HL-60 (cell line): ENCODE measurements at regions not wholly inside any gene's neighbourhood (a gene's known extent, or its start where the extent isn't known, plus 50 kb on each side); places are given as distances from the start of the nearest gene placed in this dataset.

Experiments used
- DNase-seq, 2 experiments: peaks; one replicate each; pipeline ENCODE4 v3.0.0-alpha.2; 2010 to 2020; ENCODE audit warnings: low read depth in 1 of 2, low spot score in 1 of 2
- H3K27ac ChIP-seq: fragments of 250-450 bp; sonication (Bioruptor Pico); replicated peaks from 2 replicates; pipeline ENCODE4 v1.5.1; 2020; ENCODE audit warnings: mild to moderate bottlenecking, moderate library complexity
- H3K27me3 ChIP-seq: fragments of 250-450 bp; sonication (Bioruptor Pico); 2 replicates; pipeline ENCODE4 v1.5.1; 2021; ENCODE audit warnings: mild to moderate bottlenecking, moderate library complexity; ENCODE audit not compliant: insufficient read depth, poor library complexity, severe bottlenecking
- H3K4me3 ChIP-seq: replicated peaks from 2 replicates; pipeline ENCODE4 v1.5.1; 2011; ENCODE audit warnings: mild to moderate bottlenecking, control low read depth, low read length; ENCODE audit not compliant: insufficient read depth
- CTCF ChIP-seq: IDR thresholded peaks from one replicate; pipeline ENCODE4 v1.5.1; 2011; ENCODE audit warnings: low read length, control low read depth, inconsistent platforms; ENCODE audit not compliant: insufficient read depth
- GABPA ChIP-seq: IDR thresholded peaks from 2 replicates; pipeline ENCODE4 v1.6.1; 2012; ENCODE audit warnings: low read depth
- POLR2AphosphoS5 ChIP-seq: IDR thresholded peaks from 2 replicates; pipeline ENCODE4 v1.6.1; 2012; ENCODE audit warnings: low read depth
- REST ChIP-seq: IDR thresholded peaks from 2 replicates; pipeline ENCODE4 v1.6.1; 2012; ENCODE audit warnings: low read depth; ENCODE audit not compliant: insufficient replicate concordance
- SPI1 ChIP-seq: IDR thresholded peaks from 2 replicates; pipeline ENCODE4 v1.6.1; 2012; ENCODE audit warnings: low read depth, mild to moderate bottlenecking, borderline replicate concordance

- Histone ChIP-seq H3K27ac (no peak overlapping the region), H3K27me3 (no peaks in the 10 kb centered on the region), H3K4me3 (no peak overlapping the region)
- no peak for DNase-seq
- TF ChIP-seq CTCF (no peak), REST (no peak), POLR2AphosphoS5 (no peak), SPI1 (no peak)
Observed at GRCh38 chr10:58903071-58903470, 273.4 kb upstream of the PHYHIPL start.

- Histone ChIP-seq H3K27me3 (no peaks in the 10 kb centered on the region), H3K27ac (no peak overlapping the region), H3K4me3 (no peak overlapping the region)
- no peak for TF ChIP-seq GABPA
- no peak for TF ChIP-seq REST
- TF ChIP-seq SPI1: no peak
- no peak for TF ChIP-seq CTCF
- TF ChIP-seq POLR2AphosphoS5: no peak
- no peak for DNase-seq
Observed at GRCh38 chr10:58909881-58910280, 266.6 kb upstream of the PHYHIPL start.

- TF ChIP-seq REST: no peak
- TF ChIP-seq CTCF: no peak
- no peak for TF ChIP-seq POLR2AphosphoS5
- TF ChIP-seq GABPA: no peak
- no peak for TF ChIP-seq SPI1
- Histone ChIP-seq H3K27ac (no peak overlapping the region), H3K4me3 (no peak overlapping the region), H3K27me3 (no peaks in the 10 kb centered on the region)
- no peak for DNase-seq
Observed at GRCh38 chr10:58913717-58914116, 262.7 kb upstream of the PHYHIPL start.
